ENCODE measurements at regions not wholly inside any gene's neighbourhood (a gene's known extent, or its start where the extent isn't known, plus 50 kb on each side); places are given as distances from the start of the nearest gene placed in this dataset.

- H3K4me1 ChIP-seq = no peaks in the 10 kb centered on the region
- H3K4me3 ChIP-seq = no peak overlapping the region
- no peak for TF ChIP-seq POLR2A (IDR thresholded peaks at IDR 0.05)
- no peak for TF ChIP-seq CTCF (IDR thresholded peaks at IDR 0.05 in 8 of 11, conservative IDR thresholded peaks at IDR 0.05 in 3 of 11)
- no peak for TF ChIP-seq POLR2AphosphoS5 (IDR thresholded peaks at IDR 0.05)
- no peaks in the 10 kb centered on the region for H3K9me3 ChIP-seq
- no peak overlapping the region for H3K27ac ChIP-seq
- DNase-seq = no peak
- intact Hi-C loops (cut with DNase I; ENCODE audit: low total_unique reads) = no loop called here
- WGBS, 5 donors = 78 to 87% (median 79%) methylated on average over 1 of the region's 1 CpG
- no peaks in the 10 kb centered on the region for H3K36me3 ChIP-seq
- no peaks in the 10 kb centered on the region for H3K27me3 ChIP-seq (replicated peaks in 1 of 7)
These were observed 500.9 kb upstream of the CXorf51A start for GRCh38 chrX:147315483-147315882.

Data from spleen (tissue), 11 donors.